SK-N-SH treated with all-trans-retinoic acid at 6 μM for 48 hours (cell line): ENCODE measurements at regions not wholly inside any gene's neighbourhood (a gene's known extent, or its start where the extent isn't known, plus 50 kb on each side); places are given as distances from the start of the nearest gene placed in this dataset.
"Not testable (repeated sequence)": the region's sequence is repeated elsewhere in the genome, so short reads cannot be mapped to it uniquely, and the experiment has no call there.

ENCODE experiments used
- ATAC-seq: fragments of 200-7000 bp; cut with Tn5 transposase; 3 replicates; pipeline ENCODE4 v1.9.1; 2020; ENCODE audit warnings: mild to moderate bottlenecking, moderate library complexity
- ARNTL ChIP-seq: fragments of 450-650 bp; formaldehyde crosslinking; IDR thresholded peaks from 2 replicates; pipeline ENCODE4 v1.5.0; 2020; ENCODE audit warnings: low read depth, mild to moderate bottlenecking, moderate library complexity, borderline replicate concordance
- BACH2 ChIP-seq: fragments of 250-450 bp; sonication (Bioruptor Pico); IDR thresholded peaks from 2 replicates; pipeline ENCODE4 v1.9.0; 2021; ENCODE audit warnings: mild to moderate bottlenecking, borderline replicate concordance
- CREB5 ChIP-seq: fragments of 250-450 bp; sonication (Bioruptor Pico); IDR thresholded peaks from 2 replicates; pipeline ENCODE4 v1.5.1; 2020; ENCODE audit warnings: low read depth, mild to moderate bottlenecking, moderate library complexity
- CSDC2 ChIP-seq: fragments of 250-450 bp; sonication (Bioruptor Pico); IDR thresholded peaks from 2 replicates; pipeline ENCODE4 v1.5.0; 2020; ENCODE audit warnings: mild to moderate bottlenecking, moderate library complexity
- CSRNP3 ChIP-seq: fragments of 250-450 bp; sonication (Bioruptor Pico); IDR thresholded peaks from 2 replicates; pipeline ENCODE4 v1.5.1; 2021; ENCODE audit warnings: mild to moderate bottlenecking, moderate library complexity
- ESRRG ChIP-seq: fragments of 250-450 bp; sonication (Bioruptor Pico); IDR thresholded peaks from 2 replicates; pipeline ENCODE4 v1.6.1; 2021; ENCODE audit warnings: mild to moderate bottlenecking
- GLIS3 ChIP-seq: fragments of 250-450 bp; sonication (Bioruptor Pico); IDR thresholded peaks from 2 replicates; pipeline ENCODE4 v1.5.0; 2020; ENCODE audit warnings: mild to moderate bottlenecking, moderate library complexity
- ISL1 ChIP-seq: fragments of 250-450 bp; sonication (Bioruptor Pico); IDR thresholded peaks from 2 replicates; pipeline ENCODE4 v2.1.2; 2022; ENCODE audit warnings: mild to moderate bottlenecking, moderate library complexity
- OSR1 ChIP-seq: fragments of 250-450 bp; sonication (Bioruptor Pico); IDR thresholded peaks from 2 replicates; pipeline ENCODE4 v1.8.0; 2022; ENCODE audit warnings: moderate library complexity, mild to moderate bottlenecking, inconsistent platforms
- PATZ1 ChIP-seq: fragments of 250-450 bp; sonication (Bioruptor Pico); IDR thresholded peaks from 2 replicates; pipeline ENCODE4 v1.8.0; 2020; ENCODE audit warnings: mild to moderate bottlenecking, moderate library complexity, borderline replicate concordance
- POU6F1 ChIP-seq: fragments of 250-450 bp; sonication (Bioruptor Pico); IDR thresholded peaks from 2 replicates; pipeline ENCODE4 v1.8.0; 2021; ENCODE audit warnings: low read depth, mild to moderate bottlenecking, moderate library complexity, borderline replicate concordance
- PPARA ChIP-seq: fragments of 250-450 bp; sonication (Bioruptor Pico); IDR thresholded peaks from 2 replicates; pipeline ENCODE4 v1.5.0; 2020; ENCODE audit warnings: mild to moderate bottlenecking, borderline replicate concordance
- SNAI2 ChIP-seq: fragments of 250-450 bp; sonication (Bioruptor Pico); IDR thresholded peaks from 2 replicates; pipeline ENCODE4 v1.5.0; 2020; ENCODE audit warnings: mild to moderate bottlenecking, moderate library complexity
- TCF4 ChIP-seq: fragments of 250-450 bp; sonication (Bioruptor Pico); IDR thresholded peaks from 2 replicates; pipeline ENCODE4 v1.8.0; 2021; ENCODE audit warnings: mild to moderate bottlenecking, moderate library complexity, borderline replicate concordance
- TOX ChIP-seq: fragments of 250-450 bp; sonication (Bioruptor Pico); IDR thresholded peaks from 2 replicates; pipeline ENCODE4 v1.8.0; 2021; ENCODE audit warnings: mild to moderate bottlenecking, moderate library complexity, borderline replicate concordance
- TSHZ2 ChIP-seq: fragments of 250-450 bp; sonication (Bioruptor Pico); IDR thresholded peaks from 2 replicates; pipeline ENCODE4 v1.5.0; 2020; ENCODE audit warnings: mild to moderate bottlenecking, moderate library complexity
- ZFP3 ChIP-seq: fragments of 250-450 bp; sonication (Bioruptor Pico); IDR thresholded peaks from 2 replicates; pipeline ENCODE4 v1.5.0; 2020; ENCODE audit warnings: mild to moderate bottlenecking, moderate library complexity
- ZFP30 ChIP-seq: fragments of 450-650 bp; formaldehyde crosslinking; IDR thresholded peaks from 2 replicates; pipeline ENCODE4 v1.5.0; 2022; ENCODE audit warnings: mild to moderate bottlenecking, moderate library complexity
- ZNF565 ChIP-seq: fragments of 450-650 bp; formaldehyde crosslinking; conservative IDR thresholded peaks from 2 replicates; pipeline ENCODE4 v1.5.0; 2020; ENCODE audit warnings: low read depth, mild to moderate bottlenecking, moderate library complexity
- ZNF70 ChIP-seq: fragments of 450-650 bp; formaldehyde crosslinking; IDR thresholded peaks from 2 replicates; pipeline ENCODE4 v1.5.0; 2020; ENCODE audit warnings: mild to moderate bottlenecking, moderate library complexity
- ZNF8 ChIP-seq: fragments of 450-650 bp; formaldehyde crosslinking; IDR thresholded peaks from 2 replicates; pipeline ENCODE4 v1.5.0; 2020; ENCODE audit warnings: mild to moderate bottlenecking, moderate library complexity

- TF ChIP-seq CSRNP3 (CRISPR knock-in tag) (no peak), ZNF8 (CRISPR knock-in tag) (no peak), ZNF70 (CRISPR knock-in tag) (no peak), PPARA (CRISPR knock-in tag) (no peak), TOX (no peak), ISL1 (CRISPR knock-in tag) (no peak)
- no peak for ATAC-seq
Observed at GRCh38 chr3:80612366-80612765, 844.6 kb upstream of the ROBO1 start.

- ATAC-seq: not testable (repeated sequence)
Observed at GRCh38 chr3:80608072-80608471, 840.3 kb upstream of the ROBO1 start.

- no peak for TF ChIP-seq OSR1
- TF ChIP-seq TCF4 (CRISPR knock-in tag): no peak
- no peak for TF ChIP-seq CREB5 (CRISPR knock-in tag)
- TF ChIP-seq, all 23 proteins: peak for 0
- no peak for ATAC-seq
Observed at GRCh38 chr3:80606073-80606472, 838.3 kb upstream of the ROBO1 start.

- TF ChIP-seq TCF4 (CRISPR knock-in tag): no peak
- no peak for TF ChIP-seq ZNF8 (CRISPR knock-in tag)
- TF ChIP-seq BACH2: no peak
- TF ChIP-seq OSR1: no peak
- TF ChIP-seq ZFP3 (CRISPR knock-in tag): no peak
- TF ChIP-seq SNAI2 (CRISPR knock-in tag): no peak
- no peak for TF ChIP-seq ARNTL (CRISPR knock-in tag)
- no peak for TF ChIP-seq ZNF70 (CRISPR knock-in tag)
- no peak for TF ChIP-seq GLIS3
- ATAC-seq: no peak
Observed at GRCh38 chr3:80601479-80601878, 833.7 kb upstream of the ROBO1 start.

GRCh38 chr3:80592792-80593191 lies 825.0 kb upstream of the ROBO1 start:
- TF ChIP-seq TCF4 (CRISPR knock-in tag) (no peak), ZNF70 (CRISPR knock-in tag) (no peak), CSRNP3 (CRISPR knock-in tag) (no peak), ZNF8 (CRISPR knock-in tag) (no peak), ZNF565 (CRISPR knock-in tag) (no peak), TOX (no peak), CSDC2 (no peak), ESRRG (no peak), TSHZ2 (no peak), PPARA (CRISPR knock-in tag) (no peak), PATZ1 (no peak), SNAI2 (CRISPR knock-in tag) (no peak), ISL1 (CRISPR knock-in tag) (no peak), BACH2 (no peak), ZFP3 (CRISPR knock-in tag) (no peak), ZFP30 (CRISPR knock-in tag) (no peak), POU6F1 (CRISPR knock-in tag) (no peak), CREB5 (CRISPR knock-in tag) (no peak)
- no peak for ATAC-seq
